ENCODE measurements at regions not wholly inside any gene's neighbourhood (a gene's known extent, or its start where the extent isn't known, plus 50 kb on each side); places are given as distances from the start of the nearest gene placed in this dataset.
A peak's percentile ranks its signal among the peaks of the same experiment; 100 is the strongest.

DNA sequence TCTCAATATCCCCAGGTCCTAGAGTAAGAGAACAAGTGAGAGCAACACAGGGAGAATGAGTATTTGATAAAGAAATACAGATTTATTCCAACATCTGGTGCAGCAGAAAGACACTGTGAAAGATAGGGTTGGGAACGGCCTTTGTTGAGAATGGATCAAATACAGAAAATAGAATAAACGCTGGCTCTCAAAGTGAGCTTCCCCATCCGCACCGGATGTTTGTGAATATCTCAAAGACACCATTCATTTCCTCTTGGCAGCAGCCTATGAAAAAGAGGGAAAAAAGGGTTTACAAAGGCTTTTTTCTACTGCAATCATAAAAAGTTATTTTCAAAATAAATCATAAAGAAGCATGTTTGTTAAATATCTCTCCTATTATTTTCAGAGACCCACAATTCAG is 279.3 kb downstream of the CASP12 start:
- H3K27me3 ChIP-seq, result no peaks in the 10 kb centered on the region
- TF ChIP-seq, protein P1, sequence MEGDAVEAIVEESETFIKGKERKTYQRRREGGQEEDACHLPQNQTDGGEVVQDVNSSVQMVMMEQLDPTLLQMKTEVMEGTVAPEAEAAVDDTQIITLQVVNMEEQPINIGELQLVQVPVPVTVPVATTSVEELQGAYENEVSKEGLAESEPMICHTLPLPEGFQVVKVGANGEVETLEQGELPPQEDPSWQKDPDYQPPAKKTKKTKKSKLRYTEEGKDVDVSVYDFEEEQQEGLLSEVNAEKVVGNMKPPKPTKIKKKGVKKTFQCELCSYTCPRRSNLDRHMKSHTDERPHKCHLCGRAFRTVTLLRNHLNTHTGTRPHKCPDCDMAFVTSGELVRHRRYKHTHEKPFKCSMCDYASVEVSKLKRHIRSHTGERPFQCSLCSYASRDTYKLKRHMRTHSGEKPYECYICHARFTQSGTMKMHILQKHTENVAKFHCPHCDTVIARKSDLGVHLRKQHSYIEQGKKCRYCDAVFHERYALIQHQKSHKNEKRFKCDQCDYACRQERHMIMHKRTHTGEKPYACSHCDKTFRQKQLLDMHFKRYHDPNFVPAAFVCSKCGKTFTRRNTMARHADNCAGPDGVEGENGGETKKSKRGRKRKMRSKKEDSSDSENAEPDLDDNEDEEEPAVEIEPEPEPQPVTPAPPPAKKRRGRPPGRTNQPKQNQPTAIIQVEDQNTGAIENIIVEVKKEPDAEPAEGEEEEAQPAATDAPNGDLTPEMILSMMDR (IDR thresholded peaks at IDR 0.05), result no peak
- no peaks in the 10 kb centered on the region for H3K9me3 ChIP-seq
- H3K36me3 ChIP-seq, result no peaks in the 10 kb centered on the region
- ATAC-seq (no peak), DNase-seq (no peak)
- no peak overlapping the region for H3K27ac ChIP-seq
- H3K4me3 ChIP-seq, result no peak overlapping the region
- intact Hi-C loops (cut with DNase I), result no loop called here
- H3K4me1 ChIP-seq, result peaks cover 0 to 9% of the 10 kb centered on the region in 2 donors

DNA sequence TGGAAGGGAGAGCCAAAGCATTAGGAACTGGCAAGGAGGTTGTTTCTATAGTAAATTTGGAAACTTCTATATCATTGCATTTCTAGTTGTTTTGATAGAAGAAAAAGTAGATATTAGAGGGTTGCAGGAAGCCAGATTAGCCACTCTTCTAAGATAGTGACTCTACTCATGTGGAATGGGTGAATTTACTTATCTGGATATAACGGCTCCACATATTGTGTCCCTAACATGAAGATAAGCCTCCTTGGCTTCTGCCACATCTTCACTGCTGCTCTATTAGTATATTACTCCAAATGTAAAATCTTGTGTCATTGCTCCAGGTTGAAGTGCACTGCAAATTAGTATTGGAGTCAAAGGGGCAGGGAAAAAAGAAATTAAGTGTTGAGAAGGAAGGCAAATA is 283.3 kb downstream of the CASP12 start:
- Histone ChIP-seq H3K9me3 (no peaks in the 10 kb centered on the region), H3K4me3 (no peak overlapping the region), H3K27ac (no peak overlapping the region), H3K4me1 (peaks cover 0 to 9% of the 10 kb centered on the region in 2 donors), H3K36me3 (no peaks in the 10 kb centered on the region), H3K27me3 (no peaks in the 10 kb centered on the region)
- DNase-seq (no peak), ATAC-seq (no peak)
- TF ChIP-seq, protein P1 (IDR thresholded peaks at IDR 0.05), result no peak
- intact Hi-C loops (cut with DNase I), result no loop called here

- Histone ChIP-seq H3K4me1 (peaks cover 6 to 17% of the 10 kb centered on the region in 2 donors), H3K27me3 (no peaks in the 10 kb centered on the region), H3K4me3 (no peak overlapping the region), H3K27ac (no peak overlapping the region), H3K36me3 (no peaks in the 10 kb centered on the region), H3K9me3 (no peaks in the 10 kb centered on the region)
- TF ChIP-seq, protein P1 (IDR thresholded peaks at IDR 0.05), result no peak
- no peak for ATAC-seq
- no peak for DNase-seq
- intact Hi-C loops (cut with DNase I), result no loop called here
These were observed 284.1 kb downstream of the CASP12 start for GRCh38 chr11:104614117-104614680.

GRCh38 chr11:104610635-104611034 is 287.6 kb downstream of the CASP12 start:
- DNase-seq (no peak), ATAC-seq (no peak)
- intact Hi-C loops (cut with DNase I), result no loop called here
- H3K27ac ChIP-seq, result no peak overlapping the region
- H3K9me3 ChIP-seq, result no peaks in the 10 kb centered on the region
- no peak overlapping the region for H3K4me3 ChIP-seq
- H3K27me3 ChIP-seq, result no peaks in the 10 kb centered on the region
- H3K36me3 ChIP-seq, result no peaks in the 10 kb centered on the region
- TF ChIP-seq, protein P1 (IDR thresholded peaks at IDR 0.05), result no peak
- H3K4me1 ChIP-seq, result peaks cover 6 to 12% of the 10 kb centered on the region in 2 donors

GRCh38 chr11:104609311-104610085 is 288.8 kb downstream of the CASP12 start:
- intact Hi-C loops (cut with DNase I), result no loop called here
- TF ChIP-seq, protein P1 (IDR thresholded peaks at IDR 0.05), result peak; percentile 65
- no peaks in the 10 kb centered on the region for H3K9me3 ChIP-seq
- DNase-seq, result peak in 2 of 4 donors; percentile 25 to 52
- H3K36me3 ChIP-seq, result no peaks in the 10 kb centered on the region
- H3K4me1 ChIP-seq, result peaks cover 6 to 12% of the 10 kb centered on the region in 2 donors
- H3K27ac ChIP-seq, result peak overlapping the region in 1 of 2 donors; percentile 39
- peak; percentile 95 for ATAC-seq
- H3K4me3 ChIP-seq, result no peak overlapping the region
- H3K27me3 ChIP-seq, result no peaks in the 10 kb centered on the region

All from left lung (tissue), 4 donors.